Fibroblast of skin of back (primary cell): ENCODE measurements at regions not wholly inside any gene's neighbourhood (a gene's known extent, or its start where the extent isn't known, plus 50 kb on each side); places are given as distances from the start of the nearest gene placed in this dataset.

Experiments used
- DNase-seq: peaks from one replicate; pipeline ENCODE4 v3.0.0-alpha.2; 2013

DNA sequence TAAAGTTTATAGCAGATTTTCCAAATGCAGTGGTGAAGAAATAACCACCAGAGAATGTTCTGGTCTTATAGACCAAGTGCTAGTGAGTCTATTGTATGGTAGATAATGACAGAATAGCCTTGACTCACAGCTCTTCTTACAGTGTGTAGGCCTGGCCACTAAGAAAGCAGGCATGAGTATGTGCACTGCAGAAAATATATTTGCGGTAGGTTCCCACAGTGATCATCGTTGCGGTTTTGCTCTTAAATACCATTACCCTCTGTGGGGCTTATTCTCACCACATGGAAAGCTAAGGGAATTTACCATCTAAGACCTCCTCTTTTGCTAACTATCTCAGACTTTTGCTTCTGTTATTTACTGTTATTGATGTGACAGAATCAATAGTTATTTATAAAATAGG lies 212.3 kb upstream of the SYNDIG1 start:
- peak; percentile 81 for DNase-seq

DNA sequence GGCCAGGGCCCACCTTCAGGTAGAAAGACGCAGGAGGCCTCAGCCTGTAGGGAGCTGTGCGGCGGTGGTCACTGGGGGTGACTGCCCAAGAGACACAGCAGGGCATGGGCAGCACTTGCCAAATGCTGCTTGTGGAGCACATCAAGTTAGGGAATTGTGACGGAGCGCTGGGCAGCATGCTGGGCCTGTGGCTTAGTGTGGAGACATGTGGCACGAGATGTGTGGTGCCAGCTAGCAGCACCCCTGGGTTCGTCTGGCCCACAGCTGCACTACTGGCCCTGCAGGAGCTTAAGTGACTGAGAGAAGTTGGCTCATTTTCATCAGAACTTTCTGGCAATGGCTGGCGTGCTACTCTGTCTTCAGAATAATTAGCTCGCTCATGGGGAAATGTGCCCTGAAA lies 213.1 kb upstream of the SYNDIG1 start:
- DNase-seq = no peak

DNA sequence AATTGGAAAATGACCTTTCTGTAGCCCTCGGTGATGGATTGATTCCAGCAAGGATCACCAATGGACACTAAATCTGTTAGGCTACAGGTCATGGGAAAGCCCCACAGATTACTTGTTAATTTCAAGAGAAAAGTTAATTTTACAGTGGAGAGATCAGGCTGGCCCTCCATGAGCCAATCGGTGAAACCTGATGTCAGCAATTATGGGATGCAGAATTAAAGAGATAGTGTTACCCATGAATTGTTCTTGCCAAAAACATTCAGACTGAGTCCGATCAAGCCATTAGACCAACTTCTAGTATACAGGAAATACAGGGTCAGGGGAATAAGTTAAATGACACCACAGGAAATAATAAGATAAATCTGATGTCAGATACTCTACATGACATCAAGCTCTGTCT lies 214.9 kb upstream of the SYNDIG1 start:
- no peak for DNase-seq

DNA sequence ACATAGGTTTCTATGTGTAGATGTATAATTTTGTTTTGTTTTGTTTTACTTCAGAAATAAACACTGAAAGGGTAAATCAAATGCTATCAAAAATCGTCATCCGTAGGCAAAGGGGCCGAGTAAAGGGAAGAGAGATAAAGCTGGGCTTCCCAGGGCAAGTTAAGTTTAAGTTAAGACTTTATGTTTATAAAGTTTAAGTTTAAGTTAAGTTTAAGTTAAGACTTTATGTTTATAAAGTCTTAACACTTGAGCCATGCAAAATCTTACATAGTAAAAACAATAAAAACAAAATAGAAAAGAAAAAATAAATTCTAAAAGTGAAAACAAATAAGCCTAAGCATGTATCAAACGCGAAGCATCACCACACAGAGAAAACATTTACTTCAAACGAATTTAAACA lies 216.1 kb upstream of the SYNDIG1 start:
- DNase-seq = no peak

DNA sequence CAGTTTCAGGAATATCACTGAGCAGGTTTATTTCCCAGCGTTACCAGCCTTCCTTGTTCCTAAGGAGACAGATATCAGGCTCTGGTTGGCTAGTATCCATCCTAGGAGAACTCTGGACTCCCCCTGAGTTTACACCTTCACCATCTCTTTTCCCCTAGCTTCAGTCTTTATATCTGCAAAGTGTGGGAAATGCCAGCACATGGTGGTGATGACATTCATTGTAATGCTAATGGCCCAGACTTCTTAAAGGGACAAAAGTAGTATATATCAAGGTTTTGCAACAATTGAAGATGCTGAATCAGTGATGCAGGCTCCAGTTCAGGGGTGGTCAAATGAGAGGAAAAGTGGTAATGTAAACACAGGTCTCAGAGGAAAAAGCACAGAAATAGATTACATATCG lies 224.3 kb upstream of the SYNDIG1 start:
- no peak for DNase-seq

DNA sequence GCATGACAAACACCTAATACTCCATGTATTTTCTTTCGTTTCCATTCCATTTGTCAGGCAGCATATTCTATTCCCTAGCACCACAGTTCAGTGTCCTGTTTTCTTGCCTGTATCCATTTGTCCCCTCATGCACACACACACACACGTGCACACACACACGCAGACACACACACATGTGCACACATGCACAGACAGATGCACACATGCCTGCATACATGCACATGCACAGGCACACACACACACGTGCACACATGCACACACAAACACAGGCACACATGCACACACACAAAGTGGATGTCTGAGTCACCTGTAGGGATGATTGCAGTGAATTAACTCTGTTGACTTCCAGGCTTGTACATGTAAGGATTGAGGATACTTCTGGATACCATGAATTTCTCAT lies 226.7 kb upstream of the SYNDIG1 start:
- no peak for DNase-seq

DNA sequence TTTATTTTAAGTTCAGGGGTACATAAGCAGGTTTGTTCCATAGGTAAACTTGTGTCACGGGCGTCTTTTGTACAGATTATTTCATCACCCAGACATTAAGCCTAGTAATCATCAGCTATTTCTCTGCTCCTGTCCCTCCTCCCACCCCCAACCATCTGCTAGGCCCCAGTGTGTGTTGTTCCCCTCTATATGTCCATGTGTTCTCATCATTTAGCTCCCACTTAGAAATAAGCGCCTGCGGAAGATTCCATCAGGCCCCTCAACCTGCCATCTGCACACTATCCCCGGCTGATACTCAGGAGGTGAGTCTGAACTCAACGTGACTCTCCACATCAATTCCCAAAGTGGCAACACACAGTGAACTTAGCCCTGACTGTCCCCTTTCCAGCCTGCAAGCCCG lies 228.0 kb upstream of the SYNDIG1 start:
- DNase-seq = no peak

DNA sequence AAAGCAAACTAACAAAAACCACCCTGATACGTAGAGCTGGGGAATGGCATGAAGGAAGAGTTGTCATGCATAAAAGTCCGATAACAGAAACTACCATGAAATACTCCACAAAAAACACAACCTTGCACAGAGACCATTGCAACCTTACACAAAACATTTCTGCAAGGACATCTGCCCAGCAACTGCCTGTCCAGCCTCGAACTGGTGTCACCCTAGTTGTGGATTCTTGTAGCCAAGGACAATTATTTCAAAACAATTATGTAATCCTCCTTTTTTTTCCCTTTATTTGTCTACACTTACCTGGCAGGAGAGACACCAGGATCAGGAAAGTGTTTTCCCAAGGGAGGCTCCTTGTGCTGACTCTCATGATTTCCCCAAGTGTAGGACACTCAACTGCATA lies 232.5 kb upstream of the SYNDIG1 start:
- no peak for DNase-seq

DNA sequence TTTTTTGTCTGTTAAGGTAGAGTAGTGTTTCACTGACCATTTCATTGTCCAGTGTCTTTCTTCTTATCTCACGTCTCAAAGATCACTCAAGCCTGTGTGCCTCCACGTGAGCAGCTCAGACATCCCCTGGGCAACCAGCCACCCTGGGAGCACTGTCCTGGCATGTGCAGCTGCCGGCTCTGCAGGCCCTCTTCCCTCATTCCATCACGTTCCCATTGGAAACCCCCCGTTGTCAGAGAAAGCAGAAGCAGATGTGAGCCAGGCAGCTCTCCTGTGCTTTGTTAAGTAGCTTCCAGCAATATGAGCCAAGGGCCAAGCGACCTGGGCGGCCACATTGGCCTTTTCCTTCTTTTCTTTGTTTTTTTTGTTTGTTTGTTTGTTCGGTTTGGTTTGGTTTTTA lies 233.2 kb upstream of the SYNDIG1 start:
- DNase-seq = peak; percentile 18

DNA sequence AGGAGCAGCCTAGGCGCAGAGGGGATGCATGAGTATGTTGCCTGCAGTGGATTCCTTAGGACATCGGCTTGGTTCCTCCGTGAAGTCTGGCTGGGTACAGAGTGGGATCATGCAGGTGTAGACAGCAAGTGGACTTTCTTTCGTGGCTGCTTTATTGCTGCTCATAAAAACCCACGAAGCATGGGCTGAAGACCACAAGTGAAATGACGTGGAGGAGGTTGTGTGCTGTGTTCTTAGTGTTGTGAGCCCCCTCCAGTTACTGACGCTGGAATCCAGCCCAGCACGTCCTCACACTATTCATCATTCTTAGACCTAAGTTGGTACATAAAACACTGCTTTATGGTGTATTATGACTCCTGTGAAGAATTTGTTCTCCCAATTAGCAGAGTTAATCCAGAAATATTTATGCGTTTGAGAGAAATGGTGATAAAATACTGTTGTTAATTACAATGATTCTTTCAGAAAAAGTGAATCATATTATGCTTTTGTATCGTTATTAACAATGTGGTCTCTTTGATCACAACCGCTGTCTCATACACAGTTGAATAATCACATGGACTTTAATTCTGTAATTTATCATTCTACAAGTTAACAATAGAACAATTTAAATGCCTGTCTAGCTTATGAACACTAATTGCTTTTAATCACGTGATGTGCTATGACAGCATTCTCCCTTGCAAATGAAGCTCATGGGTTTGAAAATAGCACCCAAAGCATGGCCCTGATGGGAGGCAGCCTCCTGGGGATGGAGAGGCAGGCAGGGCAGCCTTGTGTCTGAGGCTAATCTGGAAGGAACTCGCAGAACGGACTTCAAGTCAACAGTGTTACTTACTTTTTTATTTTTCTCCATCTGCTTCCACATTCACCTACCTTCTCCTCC lies 233.9 kb upstream of the SYNDIG1 start:
- no peak for DNase-seq

DNA sequence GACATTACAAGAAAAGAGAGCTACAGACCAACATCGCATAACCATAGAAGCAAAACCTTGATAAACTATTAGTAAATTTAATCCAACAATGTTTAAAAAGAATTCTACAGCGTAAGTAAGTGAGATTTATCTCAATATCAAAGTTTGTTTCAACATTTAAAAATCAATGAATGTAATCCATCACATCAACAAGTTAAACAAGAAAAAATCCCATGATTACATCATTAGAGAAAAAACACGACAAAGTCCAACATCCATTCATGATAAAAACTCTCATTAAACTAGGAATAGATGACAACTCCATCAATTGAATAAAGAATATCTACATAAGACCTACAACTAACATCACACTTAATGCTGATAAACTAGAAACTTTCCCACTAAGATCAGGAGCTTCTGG lies 239.0 kb upstream of the GGTLC1 start:
- DNase-seq = no peak

DNA sequence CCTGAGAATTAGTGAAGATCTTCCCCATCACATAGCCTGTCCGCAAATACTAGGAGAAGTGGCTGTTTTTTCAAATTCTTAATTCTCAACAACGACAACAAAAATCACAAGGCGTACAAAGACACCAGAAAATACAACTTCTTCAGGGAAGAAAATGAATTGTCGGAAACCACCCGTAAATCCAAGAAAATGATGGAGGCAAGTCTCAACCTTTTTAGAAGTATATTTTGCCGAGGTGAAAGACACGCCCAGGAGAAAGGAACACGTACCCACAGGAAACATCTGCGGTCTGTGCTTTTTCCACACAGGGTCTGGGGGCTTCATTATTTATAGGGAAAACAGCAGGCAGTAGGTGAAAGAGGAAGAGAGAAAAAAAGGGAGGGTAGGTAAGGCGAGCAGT lies 223.9 kb upstream of the GGTLC1 start:
- DNase-seq = no peak

DNA sequence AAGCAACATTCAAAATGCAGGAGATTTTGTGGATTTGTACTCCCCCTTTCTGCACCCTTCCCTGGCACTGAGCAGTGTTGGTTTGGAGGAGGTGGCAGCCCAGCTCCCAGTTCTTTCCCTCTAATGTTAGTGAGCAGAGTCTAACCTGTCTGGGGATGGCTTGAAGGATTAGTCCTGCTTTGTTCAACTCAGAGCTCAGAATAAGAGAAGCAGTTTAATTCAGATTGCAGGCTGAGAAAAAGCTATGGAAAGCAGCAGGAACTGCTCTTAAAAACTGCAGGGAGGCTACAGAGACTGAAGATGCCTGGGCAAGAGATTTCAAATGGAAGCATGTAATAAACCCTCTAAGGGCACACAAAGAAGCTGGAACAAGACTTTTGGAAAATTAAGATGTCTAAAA lies 223.4 kb upstream of the GGTLC1 start:
- DNase-seq = no peak

DNA sequence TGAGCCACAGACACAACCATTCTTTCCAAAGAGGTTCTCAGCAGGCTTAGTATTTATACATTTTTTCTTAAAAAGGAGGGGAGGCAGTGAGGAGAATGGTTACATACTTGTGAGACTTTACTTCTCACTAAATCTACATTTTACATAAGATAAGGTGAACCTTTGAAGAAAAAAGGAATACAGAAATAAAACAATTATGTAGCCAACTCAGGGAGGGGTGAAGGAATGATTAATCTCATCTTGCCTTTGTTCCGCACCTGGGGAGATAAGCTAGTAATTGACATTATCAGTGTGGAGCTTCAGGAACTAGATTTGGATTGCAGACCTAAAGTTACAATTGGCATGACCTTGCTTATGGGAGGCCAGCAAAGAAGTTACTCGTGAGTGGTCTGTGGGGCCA lies 221.8 kb upstream of the GGTLC1 start:
- no peak for DNase-seq

DNA sequence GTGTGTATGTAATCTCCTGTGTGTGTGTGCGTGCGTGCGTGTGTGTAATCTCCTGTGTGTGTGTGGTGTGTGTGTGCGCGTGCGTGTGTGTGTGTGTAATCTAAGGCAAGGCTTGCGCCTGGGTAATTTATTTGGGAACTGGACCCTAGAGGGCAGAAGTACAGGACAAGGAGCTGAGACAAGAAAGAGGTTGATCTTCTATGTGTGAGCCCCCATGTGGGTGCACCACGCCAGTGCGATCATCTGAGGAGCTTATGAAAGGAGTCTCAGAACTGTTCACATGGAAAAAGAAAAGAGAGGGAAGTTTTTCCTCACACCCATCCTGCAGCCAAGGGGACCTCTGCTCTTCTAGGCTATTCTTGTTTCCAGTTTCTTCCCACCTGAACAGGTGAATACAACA lies 220.1 kb upstream of the GGTLC1 start:
- DNase-seq = peak; percentile 2

DNA sequence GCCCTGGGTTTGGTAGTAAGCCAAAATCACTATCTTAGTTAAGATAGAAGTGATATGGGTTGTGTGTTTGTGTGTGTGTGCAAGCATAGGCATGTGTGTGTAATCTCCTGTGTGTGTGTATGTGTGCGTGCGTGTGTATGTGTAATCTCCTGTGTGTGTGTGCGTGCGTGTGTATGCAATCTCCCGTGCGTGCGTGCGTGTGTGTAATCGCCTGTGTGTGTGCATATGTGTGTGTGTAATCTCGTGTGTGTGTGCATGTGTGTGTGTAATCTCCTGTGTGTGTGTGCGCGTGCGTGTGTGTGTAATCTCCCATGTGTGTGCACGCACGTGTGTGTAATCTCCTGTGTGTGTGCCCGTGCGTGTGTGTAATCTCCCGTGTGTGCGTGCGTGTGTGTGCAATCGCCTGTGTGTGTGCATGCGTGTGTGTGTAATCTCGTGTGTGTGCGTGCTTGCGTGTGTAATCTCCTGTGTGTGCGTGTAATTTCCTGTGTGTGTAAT lies 219.3 kb upstream of the GGTLC1 start:
- DNase-seq = no peak

DNA sequence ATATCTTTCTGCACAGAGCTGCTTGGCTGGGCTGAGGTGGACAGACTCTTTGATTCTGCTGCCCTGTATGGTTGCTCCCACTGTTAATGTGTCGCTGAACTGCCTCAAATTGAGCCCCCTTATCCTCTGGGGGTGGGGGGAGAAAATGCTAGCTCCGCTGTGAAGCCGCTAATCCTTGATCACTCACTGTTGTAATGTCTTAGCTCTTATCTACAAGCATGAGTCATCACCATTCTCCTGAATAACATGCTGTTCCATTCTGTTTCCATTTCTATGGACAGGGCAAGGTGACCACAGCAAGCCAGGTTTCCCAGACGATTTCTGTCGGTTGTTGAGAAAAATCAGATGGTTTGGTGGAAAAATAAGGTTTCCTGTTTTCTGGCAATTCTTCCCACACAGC lies 218.4 kb upstream of the GGTLC1 start:
- DNase-seq = no peak

DNA sequence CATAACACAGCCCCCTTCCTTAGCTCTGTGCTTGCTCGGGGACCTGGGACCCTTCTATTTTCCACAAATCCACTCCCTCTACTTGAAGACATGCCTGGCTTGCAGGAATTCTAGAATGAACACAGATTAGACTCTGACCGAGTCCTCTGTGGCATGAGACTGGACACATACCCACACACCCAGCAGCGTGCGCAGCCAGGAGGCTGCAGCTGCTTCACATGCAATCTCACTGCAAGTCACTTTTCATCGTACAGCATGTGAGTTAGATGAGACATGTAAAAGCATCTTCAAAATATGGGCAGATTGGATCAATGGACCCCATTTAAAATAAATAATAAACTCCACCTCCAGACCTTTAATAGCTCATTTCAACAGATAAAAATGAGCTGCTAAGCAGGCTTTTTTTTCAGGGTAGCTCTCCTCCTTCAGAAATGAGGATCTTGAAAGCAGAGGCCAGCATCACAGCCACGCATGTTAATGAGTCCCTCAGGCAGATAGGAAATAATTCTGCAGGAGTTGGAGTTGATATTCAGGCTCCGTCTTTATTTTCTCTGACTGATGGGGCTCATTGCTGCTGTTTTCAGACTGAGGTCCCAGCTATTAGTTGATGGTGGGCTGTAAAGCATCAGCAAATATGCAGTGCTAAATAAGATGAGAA lies 215.1 kb upstream of the GGTLC1 start:
- DNase-seq = no peak

DNA sequence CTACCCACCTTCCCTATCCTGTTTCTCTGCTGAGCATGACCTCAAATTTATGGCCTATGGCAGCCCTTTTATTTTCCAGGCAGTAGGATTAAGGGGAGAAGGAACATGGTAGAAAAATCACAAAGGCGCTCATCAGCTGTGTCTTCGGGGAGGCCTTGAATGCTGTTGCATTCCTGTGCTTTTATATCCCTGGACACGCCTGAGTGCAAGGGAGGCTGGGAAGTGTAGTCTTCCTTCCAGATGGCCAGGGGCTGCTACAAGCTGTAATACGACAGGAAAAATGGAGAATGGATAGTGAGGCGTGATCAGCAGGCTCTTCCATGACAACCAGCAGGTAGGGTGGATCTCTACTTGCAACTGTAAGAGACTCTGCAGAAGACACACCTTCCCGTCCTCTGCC lies 210.9 kb upstream of the GGTLC1 start:
- DNase-seq = no peak

DNA sequence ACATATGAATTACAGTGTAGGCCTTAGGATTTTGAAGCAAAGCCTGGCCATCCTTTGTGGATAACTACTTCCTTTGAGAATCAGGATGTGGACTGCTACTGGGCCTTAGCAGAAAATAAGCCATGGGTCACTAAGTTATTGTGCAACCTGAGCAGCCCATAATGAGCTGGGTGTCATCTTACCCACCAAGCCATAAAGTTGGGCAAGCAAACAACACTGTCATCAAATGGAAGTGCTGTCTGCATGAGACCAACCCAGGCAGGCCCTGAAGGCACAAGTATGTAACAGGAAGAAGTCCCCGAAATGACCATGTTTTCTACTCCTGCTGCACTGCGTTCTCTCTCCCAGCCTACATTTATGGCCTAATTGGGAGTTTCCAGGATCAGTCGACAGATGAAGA lies 205.6 kb upstream of the GGTLC1 start:
- no peak for DNase-seq

DNA sequence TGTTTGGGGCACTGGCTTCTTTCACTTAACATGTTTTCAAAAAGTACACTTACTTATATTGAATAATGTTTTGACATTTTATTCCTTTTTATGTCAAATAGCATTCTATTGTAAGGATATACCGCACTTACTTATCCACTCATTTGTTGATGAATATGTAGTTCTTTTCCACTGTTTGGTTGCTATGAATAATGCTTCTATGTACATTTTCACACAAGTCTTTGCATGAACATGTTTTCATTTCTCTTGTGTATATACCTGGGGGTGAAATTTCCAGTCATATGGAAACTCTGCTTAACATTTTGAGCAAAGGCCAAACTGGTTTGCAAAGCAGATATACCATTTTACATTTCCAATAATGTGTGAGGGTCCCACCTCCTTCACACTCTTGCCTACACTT lies 202.3 kb upstream of the GGTLC1 start:
- no peak for DNase-seq

DNA sequence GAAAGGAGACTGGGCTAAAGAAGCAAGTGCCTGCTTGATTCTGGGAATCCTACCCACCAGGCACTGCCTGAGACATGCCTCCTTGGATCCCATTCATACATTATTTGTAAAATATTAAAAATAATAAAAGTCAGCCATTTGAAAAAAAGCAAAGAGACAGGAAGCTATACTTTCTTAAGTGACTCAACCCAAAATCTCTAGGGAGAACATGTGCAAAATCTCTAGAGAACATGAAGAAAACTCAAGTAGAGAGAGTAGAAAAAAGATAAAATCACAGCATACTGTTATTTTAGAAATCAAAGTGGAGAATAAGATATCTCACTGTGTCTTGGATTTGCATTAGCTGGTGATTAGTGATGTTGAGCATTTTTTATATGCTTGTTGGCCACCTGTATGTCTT lies 197.2 kb upstream of the GGTLC1 start:
- DNase-seq = peak; percentile 28

DNA sequence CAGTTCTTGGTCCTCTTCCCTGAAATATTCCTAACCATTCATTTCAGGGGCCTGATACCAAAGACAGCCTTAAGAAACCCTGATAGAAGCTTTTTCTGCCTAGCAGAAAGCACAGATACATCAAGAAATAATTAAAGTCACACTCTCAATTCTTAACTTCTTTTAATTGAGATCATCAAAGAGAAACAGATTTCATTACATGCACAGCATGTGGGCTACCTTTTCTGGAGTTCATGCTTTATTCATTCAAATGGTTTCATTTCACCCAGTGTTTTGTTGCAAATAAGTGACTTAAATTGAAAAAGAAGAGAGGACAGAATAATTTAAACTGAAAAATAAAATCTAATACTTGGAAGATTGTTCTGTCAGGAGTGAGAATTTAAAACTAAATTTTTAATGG lies 192.6 kb upstream of the GGTLC1 start:
- no peak for DNase-seq

DNA sequence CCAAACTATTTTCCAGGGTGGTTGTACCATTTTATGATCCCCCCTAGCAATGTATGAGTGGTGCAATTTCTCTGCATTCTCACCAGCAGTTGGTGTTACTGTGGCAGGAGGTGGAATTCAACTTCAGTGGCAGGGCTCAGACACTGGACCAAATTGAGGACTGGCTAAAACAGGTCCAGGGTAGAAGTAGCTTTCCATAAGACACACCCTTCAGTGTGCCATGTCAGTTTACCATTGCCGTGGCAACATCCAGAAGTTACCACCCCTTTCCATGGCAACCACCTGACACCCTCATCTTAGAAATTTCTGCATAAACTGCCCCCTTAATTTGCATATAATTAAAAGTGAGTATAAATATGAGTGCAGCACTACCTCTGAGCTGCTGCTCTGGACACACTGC lies 180.7 kb upstream of the GGTLC1 start:
- no peak for DNase-seq
